GM12878 (cell line): ENCODE measurements at regions not wholly inside any gene's neighbourhood (a gene's known extent, or its start where the extent isn't known, plus 50 kb on each side); places are given as distances from the start of the nearest gene placed in this dataset.

Experiments
- ATAC-seq: fragments of 200-7000 bp; cut with Tn5 transposase; 3 replicates; pipeline ENCODE4 v1.9.1; 2020; ENCODE audit warnings: mild to moderate bottlenecking, moderate library complexity
- BruUV-seq: library from RNA; stranded (reverse); fragments of 400-500 nt; replicated peaks from 2 replicates; lab custom pipeline; 2021; lab: Mats Ljungman, UMichigan
- CTCF ChIA-PET: fragments of 300-600 bp; sonication (Branson Sonifier 250); formaldehyde crosslinking; extraction: SDS; loops from one replicate; lab custom pipeline; 2021; ENCODE audit warnings: inconsistent platforms; lab: Yijun Ruan, JAX
- POLR2A ChIA-PET: fragments of 350-600 bp; formaldehyde crosslinking; extraction: SDS; loops from one replicate; lab custom pipeline; 2021; ENCODE audit warnings: inconsistent platforms; lab: Charles Lee
- RAD21 ChIA-PET: fragments of 300-600 bp; sonication (Branson Sonifier 250); formaldehyde crosslinking; loops from one replicate; lab custom pipeline; 2023; ENCODE audit warnings: antibody characterized with exemption; ENCODE audit not compliant: unreplicated experiment; lab: Charles Lee
- SMC1A ChIA-PET: fragments of 300-600 bp; sonication (Branson Sonifier 250); formaldehyde crosslinking; loops from one replicate; lab custom pipeline; 2023; ENCODE audit not compliant: unreplicated experiment, uncharacterized antibody; lab: Charles Lee
- DNase-seq: peaks from one replicate; pipeline ENCODE4 v3.0.0-alpha.2; 2011; ENCODE audit warnings: low read depth, low spot score
- FAIRE-seq: peaks from 3 replicates; lab custom pipeline; 2011; peaks lifted over from hg19 to GRCh38; lab: Jason Lieb, UNC
- H2AFZ ChIP-seq: 2 replicates; pipeline ENCODE4 v1.6.0; 2011; ENCODE audit warnings: low read depth, low read length, control low read depth; ENCODE audit not compliant: control insufficient read depth
- H3K27ac ChIP-seq: 2 replicates; pipeline ENCODE4 v1.5.1; 2011; ENCODE audit warnings: control low read depth; ENCODE audit not compliant: control insufficient read depth, insufficient read depth
- H3K27me3 ChIP-seq, 2 experiments: replicated peaks in 1 of 2; 2 replicates each; pipeline versions ENCODE4 v1.6.0 to v1.6.1; 2011; ENCODE audit warnings: low read length in 1 of 2; ENCODE audit not compliant: control insufficient read depth in 2 of 2, insufficient read depth in 2 of 2
- H3K36me3 ChIP-seq, 2 experiments: 2 replicates each; pipeline ENCODE4 v1.5.1; 2011; ENCODE audit warnings: low read length in 1 of 2; ENCODE audit not compliant: control insufficient read depth in 2 of 2, insufficient read depth in 2 of 2
- H3K4me1 ChIP-seq: 2 replicates; pipeline ENCODE4 v1.6.1; 2011; ENCODE audit warnings: mild to moderate bottlenecking, low read length, moderate library complexity, mixed read lengths; ENCODE audit not compliant: control insufficient read depth, insufficient read depth
- H3K4me2 ChIP-seq: 2 replicates; pipeline ENCODE4 v1.6.0; 2011; ENCODE audit warnings: control low read depth; ENCODE audit not compliant: control insufficient read depth, insufficient read depth
- H3K4me3 ChIP-seq: fragments of 200-600 bp; sonication (generic); 2 replicates; pipeline ENCODE4 v1.5.1; 2016
- H3K79me2 ChIP-seq: 2 replicates; pipeline ENCODE4 v1.6.0; 2011; ENCODE audit warnings: low read length; ENCODE audit not compliant: control insufficient read depth, insufficient read depth
- H3K9ac ChIP-seq: 2 replicates; pipeline ENCODE4 v1.8.0; 2011; ENCODE audit warnings: low read length, control low read depth, mixed read lengths; ENCODE audit not compliant: control insufficient read depth, insufficient read depth
- H3K9me3 ChIP-seq: replicated peaks from 3 replicates; pipeline ENCODE4 v1.5.1; 2011; ENCODE audit warnings: mild to moderate bottlenecking, low read length; ENCODE audit not compliant: control insufficient read depth, insufficient read depth
- H4K20me1 ChIP-seq: 2 replicates; pipeline ENCODE4 v1.6.0; 2011; ENCODE audit not compliant: control insufficient read depth, insufficient read depth
- CBFB ChIP-seq: IDR thresholded peaks from 2 replicates; pipeline ENCODE4 v1.6.1; 2016; ENCODE audit warnings: antibody characterized with exemption, low read depth
- CBX5 ChIP-seq: sonication (generic); IDR thresholded peaks from 2 replicates; pipeline ENCODE4 v1.6.1; 2016; ENCODE audit warnings: low read depth, moderate library complexity, mild to moderate bottlenecking, inconsistent platforms
- E2F4 ChIP-seq: IDR thresholded peaks from 2 replicates; pipeline ENCODE4 v1.6.1; 2012; ENCODE audit warnings: low read depth, low read length, improper control_type of control experiment
- EED ChIP-seq: sonication (generic); IDR thresholded peaks from 2 replicates; pipeline ENCODE4 v1.6.1; 2016; ENCODE audit warnings: antibody characterized with exemption, low read depth
- LARP7 ChIP-seq: fragments of 450-650 bp; IDR thresholded peaks from 2 replicates; pipeline ENCODE4 v1.6.1; 2017; ENCODE audit warnings: mild to moderate bottlenecking
- PAX5 ChIP-seq: IDR thresholded peaks from 2 replicates; pipeline ENCODE4 v1.6.1; 2011; ENCODE audit warnings: low read depth, low read length, borderline replicate concordance
- ZZZ3 ChIP-seq: IDR thresholded peaks from 2 replicates; pipeline ENCODE4 v1.6.1; 2011; ENCODE audit warnings: low read depth; ENCODE audit not compliant: control insufficient read depth, insufficient read length
- WGBS: methylation state at CpG from one replicate; pipeline ENCODE4 v1.1.6; 2016; ENCODE audit warnings: low lambda C conversion rate; ENCODE audit not compliant: insufficient replicate concordance, insufficient coverage; ENCODE audit errors: missing lambda C conversion rate; 5-methylcytosine and 5-hydroxymethylcytosine counted together
- in situ Hi-C: fragments of 300-500 bp; cut with MboI; formaldehyde crosslinking; loops from 9 replicates; pipeline ENCODE4 v1.14.3; 2018; ENCODE audit warnings: mixed read lengths
- intact Hi-C: fragments of 100-400 bp; cut with micrococcal nuclease; formaldehyde crosslinking; loops from one replicate; pipeline ENCODE4 v1.14.2; 2022; ENCODE audit not compliant: unreplicated experiment
- TF ChIP-seq, protein P1 (sequence below): fragments of 450-650 bp; IDR thresholded peaks from 2 replicates; pipeline ENCODE4 v1.6.1; 2017; ENCODE audit warnings: mild to moderate bottlenecking
- TF ChIP-seq, protein P2 (sequence below): fragments of 450-650 bp; formaldehyde crosslinking; IDR thresholded peaks from 2 replicates; pipeline ENCODE4 v1.5.0; 2022; ENCODE audit warnings: mild to moderate bottlenecking, missing genetic modification characterization

DNA sequence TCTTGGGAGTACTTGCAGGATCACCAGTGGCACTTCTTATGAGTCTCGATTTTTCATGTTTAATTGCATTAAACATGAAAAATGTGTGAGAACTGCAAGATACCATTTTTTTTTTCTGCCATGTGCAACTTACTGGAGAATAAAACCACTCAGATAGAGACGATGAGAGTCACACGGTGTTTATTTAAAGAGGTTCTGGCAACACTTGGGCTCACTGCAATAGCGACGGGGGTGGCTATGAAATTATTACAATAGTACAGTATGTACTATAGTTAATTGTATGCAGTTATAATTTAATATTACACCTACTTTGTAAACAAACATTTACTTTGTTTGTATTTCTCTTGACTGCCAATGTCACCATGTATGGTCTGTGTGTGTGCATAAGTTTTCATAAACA is 479.8 kb downstream of the NUP35 start:
- no peaks in the 10 kb centered on the region for H3K27me3 ChIP-seq
- no TSS peak for BruUV-seq
- no peaks in the 10 kb centered on the region for H3K9me3 ChIP-seq
- WGBS, result 19% methylated on average over 5 of the region's 5 CpGs
- SMC1A ChIA-PET, result no interaction called here
- H2AFZ ChIP-seq, result no peak overlapping the region
- CTCF ChIA-PET, result no interaction called here
- POLR2A ChIA-PET, result no interaction called here
- H3K9ac ChIP-seq, result no peak overlapping the region
- no peaks in the 10 kb centered on the region for H4K20me1 ChIP-seq
- TF ChIP-seq, protein P1, sequence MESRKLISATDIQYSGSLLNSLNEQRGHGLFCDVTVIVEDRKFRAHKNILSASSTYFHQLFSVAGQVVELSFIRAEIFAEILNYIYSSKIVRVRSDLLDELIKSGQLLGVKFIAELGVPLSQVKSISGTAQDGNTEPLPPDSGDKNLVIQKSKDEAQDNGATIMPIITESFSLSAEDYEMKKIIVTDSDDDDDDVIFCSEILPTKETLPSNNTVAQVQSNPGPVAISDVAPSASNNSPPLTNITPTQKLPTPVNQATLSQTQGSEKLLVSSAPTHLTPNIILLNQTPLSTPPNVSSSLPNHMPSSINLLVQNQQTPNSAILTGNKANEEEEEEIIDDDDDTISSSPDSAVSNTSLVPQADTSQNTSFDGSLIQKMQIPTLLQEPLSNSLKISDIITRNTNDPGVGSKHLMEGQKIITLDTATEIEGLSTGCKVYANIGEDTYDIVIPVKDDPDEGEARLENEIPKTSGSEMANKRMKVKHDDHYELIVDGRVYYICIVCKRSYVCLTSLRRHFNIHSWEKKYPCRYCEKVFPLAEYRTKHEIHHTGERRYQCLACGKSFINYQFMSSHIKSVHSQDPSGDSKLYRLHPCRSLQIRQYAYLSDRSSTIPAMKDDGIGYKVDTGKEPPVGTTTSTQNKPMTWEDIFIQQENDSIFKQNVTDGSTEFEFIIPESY, result no peak
- TF ChIP-seq LARP7 (no peak), E2F4 (no peak), CBFB (no peak), EED (no peak), CBX5 (no peak), PAX5 (no peak), ZZZ3 (no peak)
- TF ChIP-seq, protein P2, sequence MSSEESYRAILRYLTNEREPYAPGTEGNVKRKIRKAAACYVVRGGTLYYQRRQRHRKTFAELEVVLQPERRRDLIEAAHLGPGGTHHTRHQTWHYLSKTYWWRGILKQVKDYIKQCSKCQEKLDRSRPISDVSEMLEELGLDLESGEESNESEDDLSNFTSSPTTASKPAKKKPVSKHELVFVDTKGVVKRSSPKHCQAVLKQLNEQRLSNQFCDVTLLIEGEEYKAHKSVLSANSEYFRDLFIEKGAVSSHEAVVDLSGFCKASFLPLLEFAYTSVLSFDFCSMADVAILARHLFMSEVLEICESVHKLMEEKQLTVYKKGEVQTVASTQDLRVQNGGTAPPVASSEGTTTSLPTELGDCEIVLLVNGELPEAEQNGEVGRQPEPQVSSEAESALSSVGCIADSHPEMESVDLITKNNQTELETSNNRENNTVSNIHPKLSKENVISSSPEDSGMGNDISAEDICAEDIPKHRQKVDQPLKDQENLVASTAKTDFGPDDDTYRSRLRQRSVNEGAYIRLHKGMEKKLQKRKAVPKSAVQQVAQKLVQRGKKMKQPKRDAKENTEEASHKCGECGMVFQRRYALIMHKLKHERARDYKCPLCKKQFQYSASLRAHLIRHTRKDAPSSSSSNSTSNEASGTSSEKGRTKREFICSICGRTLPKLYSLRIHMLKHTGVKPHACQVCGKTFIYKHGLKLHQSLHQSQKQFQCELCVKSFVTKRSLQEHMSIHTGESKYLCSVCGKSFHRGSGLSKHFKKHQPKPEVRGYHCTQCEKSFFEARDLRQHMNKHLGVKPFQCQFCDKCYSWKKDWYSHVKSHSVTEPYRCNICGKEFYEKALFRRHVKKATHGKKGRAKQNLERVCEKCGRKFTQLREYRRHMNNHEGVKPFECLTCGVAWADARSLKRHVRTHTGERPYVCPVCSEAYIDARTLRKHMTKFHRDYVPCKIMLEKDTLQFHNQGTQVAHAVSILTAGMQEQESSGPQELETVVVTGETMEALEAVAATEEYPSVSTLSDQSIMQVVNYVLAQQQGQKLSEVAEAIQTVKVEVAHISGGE (CRISPR knock-in tag), result no peak
- intact Hi-C loops, result no loop called here
- FAIRE-seq (no peak), ATAC-seq (no peak), DNase-seq (no peak)
- H3K4me1 ChIP-seq, result no peaks in the 10 kb centered on the region
- H3K36me3 ChIP-seq, result no peaks in the 10 kb centered on the region
- H3K4me3 ChIP-seq, result no peak overlapping the region
- H3K4me2 ChIP-seq, result no peak overlapping the region
- RAD21 ChIA-PET, result no interaction called here
- H3K79me2 ChIP-seq, result no peaks in the 10 kb centered on the region
- in situ Hi-C loops, result no loop called here
- H3K27ac ChIP-seq, result no peak overlapping the region
